ENCODE measurements at regions not wholly inside any gene's neighbourhood (a gene's known extent, or its start where the extent isn't known, plus 50 kb on each side); places are given as distances from the start of the nearest gene placed in this dataset.

- TF ChIP-seq, protein P1, sequence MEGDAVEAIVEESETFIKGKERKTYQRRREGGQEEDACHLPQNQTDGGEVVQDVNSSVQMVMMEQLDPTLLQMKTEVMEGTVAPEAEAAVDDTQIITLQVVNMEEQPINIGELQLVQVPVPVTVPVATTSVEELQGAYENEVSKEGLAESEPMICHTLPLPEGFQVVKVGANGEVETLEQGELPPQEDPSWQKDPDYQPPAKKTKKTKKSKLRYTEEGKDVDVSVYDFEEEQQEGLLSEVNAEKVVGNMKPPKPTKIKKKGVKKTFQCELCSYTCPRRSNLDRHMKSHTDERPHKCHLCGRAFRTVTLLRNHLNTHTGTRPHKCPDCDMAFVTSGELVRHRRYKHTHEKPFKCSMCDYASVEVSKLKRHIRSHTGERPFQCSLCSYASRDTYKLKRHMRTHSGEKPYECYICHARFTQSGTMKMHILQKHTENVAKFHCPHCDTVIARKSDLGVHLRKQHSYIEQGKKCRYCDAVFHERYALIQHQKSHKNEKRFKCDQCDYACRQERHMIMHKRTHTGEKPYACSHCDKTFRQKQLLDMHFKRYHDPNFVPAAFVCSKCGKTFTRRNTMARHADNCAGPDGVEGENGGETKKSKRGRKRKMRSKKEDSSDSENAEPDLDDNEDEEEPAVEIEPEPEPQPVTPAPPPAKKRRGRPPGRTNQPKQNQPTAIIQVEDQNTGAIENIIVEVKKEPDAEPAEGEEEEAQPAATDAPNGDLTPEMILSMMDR (IDR thresholded peaks at IDR 0.05; ENCODE audit: insufficient read depth, low read length), result no peak
- TF ChIP-seq SPI1 (IDR thresholded peaks at IDR 0.05; ENCODE audit: borderline replicate concordance, low read depth), result no peak
- TF ChIP-seq, protein P2, sequence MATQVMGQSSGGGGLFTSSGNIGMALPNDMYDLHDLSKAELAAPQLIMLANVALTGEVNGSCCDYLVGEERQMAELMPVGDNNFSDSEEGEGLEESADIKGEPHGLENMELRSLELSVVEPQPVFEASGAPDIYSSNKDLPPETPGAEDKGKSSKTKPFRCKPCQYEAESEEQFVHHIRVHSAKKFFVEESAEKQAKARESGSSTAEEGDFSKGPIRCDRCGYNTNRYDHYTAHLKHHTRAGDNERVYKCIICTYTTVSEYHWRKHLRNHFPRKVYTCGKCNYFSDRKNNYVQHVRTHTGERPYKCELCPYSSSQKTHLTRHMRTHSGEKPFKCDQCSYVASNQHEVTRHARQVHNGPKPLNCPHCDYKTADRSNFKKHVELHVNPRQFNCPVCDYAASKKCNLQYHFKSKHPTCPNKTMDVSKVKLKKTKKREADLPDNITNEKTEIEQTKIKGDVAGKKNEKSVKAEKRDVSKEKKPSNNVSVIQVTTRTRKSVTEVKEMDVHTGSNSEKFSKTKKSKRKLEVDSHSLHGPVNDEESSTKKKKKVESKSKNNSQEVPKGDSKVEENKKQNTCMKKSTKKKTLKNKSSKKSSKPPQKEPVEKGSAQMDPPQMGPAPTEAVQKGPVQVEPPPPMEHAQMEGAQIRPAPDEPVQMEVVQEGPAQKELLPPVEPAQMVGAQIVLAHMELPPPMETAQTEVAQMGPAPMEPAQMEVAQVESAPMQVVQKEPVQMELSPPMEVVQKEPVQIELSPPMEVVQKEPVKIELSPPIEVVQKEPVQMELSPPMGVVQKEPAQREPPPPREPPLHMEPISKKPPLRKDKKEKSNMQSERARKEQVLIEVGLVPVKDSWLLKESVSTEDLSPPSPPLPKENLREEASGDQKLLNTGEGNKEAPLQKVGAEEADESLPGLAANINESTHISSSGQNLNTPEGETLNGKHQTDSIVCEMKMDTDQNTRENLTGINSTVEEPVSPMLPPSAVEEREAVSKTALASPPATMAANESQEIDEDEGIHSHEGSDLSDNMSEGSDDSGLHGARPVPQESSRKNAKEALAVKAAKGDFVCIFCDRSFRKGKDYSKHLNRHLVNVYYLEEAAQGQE (IDR thresholded peaks at IDR 0.05; ENCODE audit: insufficient replicate concordance, low read depth), result no peak
These were observed 177.5 kb upstream of the ZBED5 start for GRCh38 chr11:11035331-11035730.

All from HL-60 (cell line).